DOHH2 (cell line): ENCODE measurements at regions not wholly inside any gene's neighbourhood (a gene's known extent, or its start where the extent isn't known, plus 50 kb on each side); places are given as distances from the start of the nearest gene placed in this dataset.

ENCODE experiments used
- EZH2phosphoT487 ChIP-seq: fragments of 200-600 bp; sonication (generic); IDR thresholded peaks from 2 replicates; pipeline ENCODE4 v1.6.1; 2017; ENCODE audit warnings: borderline replicate concordance, mild to moderate bottlenecking, antibody characterized with exemption, low read length, moderate library complexity, mixed read lengths
- TF ChIP-seq, protein P1 (sequence below): fragments of 200-600 bp; sonication (generic); IDR thresholded peaks from one replicate; pipeline ENCODE4 v1.5.1; 2014; ENCODE audit warnings: antibody characterized with exemption, mild to moderate bottlenecking, low read depth, low read length; ENCODE audit not compliant: poor library complexity, severe bottlenecking

DNA sequence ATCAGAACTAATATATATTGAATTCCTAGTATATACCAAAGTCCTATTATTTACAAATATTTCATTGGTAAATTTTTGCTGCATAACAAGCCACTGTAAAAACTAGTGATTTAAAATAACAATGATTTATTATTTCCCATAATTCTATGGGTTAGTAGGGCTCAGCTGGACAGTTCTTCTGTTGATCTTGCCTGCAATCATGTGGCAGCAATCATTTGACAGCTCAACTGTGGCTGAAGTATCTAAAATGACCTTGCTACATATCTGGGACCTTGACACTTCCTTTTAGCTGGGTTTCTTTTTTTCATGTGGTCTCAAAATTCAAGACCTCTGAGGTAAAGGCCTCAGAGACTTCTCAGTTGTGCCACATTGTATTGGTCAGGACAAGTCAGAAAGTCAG is 598.5 kb upstream of the PITX2 start:
- TF ChIP-seq, protein P1, sequence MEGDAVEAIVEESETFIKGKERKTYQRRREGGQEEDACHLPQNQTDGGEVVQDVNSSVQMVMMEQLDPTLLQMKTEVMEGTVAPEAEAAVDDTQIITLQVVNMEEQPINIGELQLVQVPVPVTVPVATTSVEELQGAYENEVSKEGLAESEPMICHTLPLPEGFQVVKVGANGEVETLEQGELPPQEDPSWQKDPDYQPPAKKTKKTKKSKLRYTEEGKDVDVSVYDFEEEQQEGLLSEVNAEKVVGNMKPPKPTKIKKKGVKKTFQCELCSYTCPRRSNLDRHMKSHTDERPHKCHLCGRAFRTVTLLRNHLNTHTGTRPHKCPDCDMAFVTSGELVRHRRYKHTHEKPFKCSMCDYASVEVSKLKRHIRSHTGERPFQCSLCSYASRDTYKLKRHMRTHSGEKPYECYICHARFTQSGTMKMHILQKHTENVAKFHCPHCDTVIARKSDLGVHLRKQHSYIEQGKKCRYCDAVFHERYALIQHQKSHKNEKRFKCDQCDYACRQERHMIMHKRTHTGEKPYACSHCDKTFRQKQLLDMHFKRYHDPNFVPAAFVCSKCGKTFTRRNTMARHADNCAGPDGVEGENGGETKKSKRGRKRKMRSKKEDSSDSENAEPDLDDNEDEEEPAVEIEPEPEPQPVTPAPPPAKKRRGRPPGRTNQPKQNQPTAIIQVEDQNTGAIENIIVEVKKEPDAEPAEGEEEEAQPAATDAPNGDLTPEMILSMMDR = no peak
- no peak for TF ChIP-seq EZH2phosphoT487
